ENCODE measurements at regions not wholly inside any gene's neighbourhood (a gene's known extent, or its start where the extent isn't known, plus 50 kb on each side); places are given as distances from the start of the nearest gene placed in this dataset.

- TF ChIP-seq MAFK (IDR thresholded peaks at IDR 0.05; ENCODE audit: partially characterized antibody) (no peak), CTCF (IDR thresholded peaks at IDR 0.05) (no peak)
These were observed 136.6 kb downstream of the PXDC1 start for GRCh38 chr6:3614918-3615317.
